ENCODE measurements at regions not wholly inside any gene's neighbourhood (a gene's known extent, or its start where the extent isn't known, plus 50 kb on each side); places are given as distances from the start of the nearest gene placed in this dataset.

GRCh38 chr7:125636320-125636962 lies 706.8 kb upstream of the POT1 start:
- no peak for TF ChIP-seq POLR2A (IDR thresholded peaks at IDR 0.05)
- no peak for TF ChIP-seq CTCF (IDR thresholded peaks at IDR 0.05 in 8 of 11, conservative IDR thresholded peaks at IDR 0.05 in 3 of 11)

Measured in spleen (tissue), 7 donors.